ENCODE measurements at regions not wholly inside any gene's neighbourhood (a gene's known extent, or its start where the extent isn't known, plus 50 kb on each side); places are given as distances from the start of the nearest gene placed in this dataset.

- no peak for TF ChIP-seq CTCF (IDR thresholded peaks at IDR 0.05 in 4 of 5, conservative IDR thresholded peaks at IDR 0.05 in 1 of 5)
- no peak for TF ChIP-seq POLR2A (IDR thresholded peaks at IDR 0.05)
- intact Hi-C loops (cut with DNase I; ENCODE audit: low total_unique reads) = no loop called here
- H3K9me3 ChIP-seq = no peaks in the 10 kb centered on the region
- no peak overlapping the region for H3K27ac ChIP-seq
- H3K4me1 ChIP-seq = no peaks in the 10 kb centered on the region
- DNase-seq (no peak), ATAC-seq (no peak)
- no peaks in the 10 kb centered on the region for H3K27me3 ChIP-seq
- in situ Hi-C loops (cut with MboI; ENCODE audit: low sequenced_read_pairs in 4 of 4) = no loop called here
- no peaks in the 10 kb centered on the region for H3K36me3 ChIP-seq
- H3K4me3 ChIP-seq = no peak overlapping the region
These were observed 1054.6 kb downstream of the NTRK3 start for GRCh38 chr15:87201986-87202385.

DNA sequence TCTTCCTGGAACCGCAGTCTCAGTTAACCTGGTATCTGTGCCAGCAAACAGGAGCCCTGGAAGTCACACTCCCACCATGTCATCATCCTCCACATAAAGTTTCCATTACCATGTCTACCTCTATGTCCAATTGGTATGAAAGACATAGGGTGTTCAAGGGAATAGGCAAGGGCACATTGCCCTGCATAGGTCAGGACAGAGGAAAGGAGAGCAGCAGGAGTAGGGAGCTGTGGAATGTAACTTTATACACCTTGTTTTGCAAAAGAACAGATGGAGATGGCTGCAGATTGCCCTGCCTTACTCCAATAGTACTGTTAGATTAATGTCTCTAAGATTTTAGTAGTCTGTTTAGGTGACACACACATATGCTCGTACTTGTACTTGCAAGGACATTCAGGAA lies 1056.4 kb downstream of the NTRK3 start:
- no peaks in the 10 kb centered on the region for H3K36me3 ChIP-seq
- no peaks in the 10 kb centered on the region for H3K4me1 ChIP-seq
- no peak overlapping the region for H3K4me3 ChIP-seq
- DNase-seq = no peak
- in situ Hi-C loops (cut with MboI; ENCODE audit: low sequenced_read_pairs in 4 of 4) = no loop called here
- no peaks in the 10 kb centered on the region for H3K9me3 ChIP-seq
- TF ChIP-seq POLR2A (IDR thresholded peaks at IDR 0.05) = no peak
- no peak for TF ChIP-seq CTCF (IDR thresholded peaks at IDR 0.05 in 4 of 5, conservative IDR thresholded peaks at IDR 0.05 in 1 of 5)
- no peak for ATAC-seq
- no peak overlapping the region for H3K27ac ChIP-seq
- H3K27me3 ChIP-seq = no peaks in the 10 kb centered on the region
- intact Hi-C loops (cut with DNase I; ENCODE audit: low total_unique reads) = no loop called here

- DNase-seq (no peak), ATAC-seq (no peak)
- intact Hi-C loops (cut with DNase I; ENCODE audit: low total_unique reads) (no loop called here), in situ Hi-C loops (cut with MboI; ENCODE audit: low sequenced_read_pairs in 4 of 4) (no loop called here)
- no peak for TF ChIP-seq CTCF (IDR thresholded peaks at IDR 0.05 in 4 of 5, conservative IDR thresholded peaks at IDR 0.05 in 1 of 5)
- no peak for TF ChIP-seq POLR2A (IDR thresholded peaks at IDR 0.05)
- Histone ChIP-seq H3K9me3 (no peaks in the 10 kb centered on the region), H3K27ac (no peak overlapping the region), H3K4me3 (no peak overlapping the region), H3K4me1 (no peaks in the 10 kb centered on the region), H3K27me3 (no peaks in the 10 kb centered on the region), H3K36me3 (no peaks in the 10 kb centered on the region)
These were observed 1058.6 kb downstream of the NTRK3 start for GRCh38 chr15:87197981-87198380.

- ATAC-seq = no peak
- Histone ChIP-seq H3K4me3 (no peak overlapping the region), H3K4me1 (no peaks in the 10 kb centered on the region), H3K27me3 (no peaks in the 10 kb centered on the region), H3K36me3 (no peaks in the 10 kb centered on the region), H3K9me3 (no peaks in the 10 kb centered on the region), H3K27ac (no peak overlapping the region)
- no peak for DNase-seq
- intact Hi-C loops (cut with DNase I; ENCODE audit: low total_unique reads) = no loop called here
- TF ChIP-seq POLR2A (IDR thresholded peaks at IDR 0.05) (no peak), CTCF (IDR thresholded peaks at IDR 0.05 in 4 of 5, conservative IDR thresholded peaks at IDR 0.05 in 1 of 5) (no peak)
- in situ Hi-C loops (cut with MboI; ENCODE audit: low sequenced_read_pairs in 4 of 4) = no loop called here
These were observed 1060.0 kb downstream of the NTRK3 start for GRCh38 chr15:87196498-87196897.

GRCh38 chr15:87193481-87193880 lies 1063.1 kb downstream of the NTRK3 start:
- no peak overlapping the region for H3K4me3 ChIP-seq
- DNase-seq = no peak
- ATAC-seq = no peak
- no peaks in the 10 kb centered on the region for H3K27me3 ChIP-seq
- no peaks in the 10 kb centered on the region for H3K4me1 ChIP-seq
- TF ChIP-seq POLR2A (IDR thresholded peaks at IDR 0.05) (no peak), CTCF (IDR thresholded peaks at IDR 0.05 in 4 of 5, conservative IDR thresholded peaks at IDR 0.05 in 1 of 5) (no peak)
- in situ Hi-C loops (cut with MboI; ENCODE audit: low sequenced_read_pairs in 4 of 4) (no loop called here), intact Hi-C loops (cut with DNase I; ENCODE audit: low total_unique reads) (no loop called here)
- H3K27ac ChIP-seq = no peak overlapping the region
- no peaks in the 10 kb centered on the region for H3K36me3 ChIP-seq
- no peaks in the 10 kb centered on the region for H3K9me3 ChIP-seq
